PC-9 (cell line): ENCODE measurements at regions not wholly inside any gene's neighbourhood (a gene's known extent, or its start where the extent isn't known, plus 50 kb on each side); places are given as distances from the start of the nearest gene placed in this dataset.
A peak's percentile ranks its signal among the peaks of the same experiment; 100 is the strongest.

Experiments
- BruUV-seq: library from RNA; stranded (reverse); fragments of 400-500 nt; replicated peaks from 2 replicates; lab custom pipeline; 2021; lab: Mats Ljungman, UMichigan
- CTCF ChIA-PET: fragments of 300-600 bp; sonication (Branson Sonifier 250); formaldehyde crosslinking; loops from one replicate; lab custom pipeline; 2022; ENCODE audit warnings: antibody characterized with exemption; lab: Charles Lee
- POLR2A ChIA-PET: fragments of 300-600 bp; sonication (Branson Sonifier 250); formaldehyde crosslinking; loops from one replicate; lab custom pipeline; 2022; ENCODE audit warnings: antibody characterized with exemption; ENCODE audit not compliant: unreplicated experiment; lab: Charles Lee
- DNase-seq, 2 experiments: peaks; one replicate each; pipeline versions ENCODE4 v3.0.0 to v3.0.0-alpha.2; 2015 to 2022; ENCODE audit warnings: mixed read lengths in 1 of 2
- H2AFZ ChIP-seq: fragments of 200-600 bp; sonication (generic); 2 replicates; pipeline ENCODE4 v1.8.1; 2017; ENCODE audit warnings: antibody characterized with exemption
- H3F3A ChIP-seq: fragments of 200-600 bp; sonication (generic); 2 replicates; pipeline ENCODE4 v1.8.1; 2017; ENCODE audit warnings: antibody characterized with exemption, mild to moderate bottlenecking, low read depth; ENCODE audit not compliant: insufficient read depth
- H3K27ac ChIP-seq: fragments of 200-600 bp; sonication (generic); 2 replicates; pipeline ENCODE4 v1.6.1; 2016; ENCODE audit warnings: mixed run types
- H3K27me3 ChIP-seq: fragments of 200-600 bp; sonication (generic); 2 replicates; pipeline ENCODE4 v1.6.1; 2016; ENCODE audit warnings: low read depth, mixed run types; ENCODE audit not compliant: insufficient read depth
- H3K36me3 ChIP-seq: fragments of 200-600 bp; sonication (generic); 2 replicates; pipeline ENCODE4 v1.6.1; 2016; ENCODE audit warnings: low read depth, mixed run types
- H3K4me1 ChIP-seq: fragments of 200-600 bp; sonication (generic); replicated peaks from 2 replicates; pipeline ENCODE4 v1.6.1; 2016; ENCODE audit warnings: mixed run types; ENCODE audit not compliant: insufficient read depth
- H3K4me2 ChIP-seq: fragments of 200-600 bp; sonication (generic); 2 replicates; pipeline ENCODE4 v1.6.1; 2017; ENCODE audit warnings: mixed run types
- H3K4me3 ChIP-seq: fragments of 200-600 bp; sonication (generic); 2 replicates; pipeline ENCODE4 v1.6.1; 2016; ENCODE audit warnings: mixed run types
- H3K79me2 ChIP-seq: fragments of 200-600 bp; sonication (generic); 2 replicates; pipeline ENCODE4 v1.6.1; 2017; ENCODE audit warnings: low read depth, mixed run types
- H3K9me2 ChIP-seq: fragments of 200-600 bp; sonication (generic); 2 replicates; pipeline ENCODE4 v1.8.1; 2017; ENCODE audit warnings: mild to moderate bottlenecking; ENCODE audit not compliant: insufficient read depth
- H3K9me3 ChIP-seq: fragments of 200-600 bp; sonication (generic); 2 replicates; pipeline ENCODE4 v1.8.1; 2016; ENCODE audit warnings: low read depth; ENCODE audit not compliant: insufficient read depth
- H4K20me1 ChIP-seq: fragments of 200-600 bp; sonication (generic); 2 replicates; pipeline ENCODE4 v1.8.1; 2017; ENCODE audit not compliant: insufficient read depth
- EZH2 ChIP-seq: fragments of 200-600 bp; sonication (generic); IDR thresholded peaks from 2 replicates; pipeline ENCODE4 v1.8.0; 2017; ENCODE audit warnings: antibody characterized with exemption, low read depth
- intact Hi-C: fragments of 100-400 bp; cut with micrococcal nuclease; formaldehyde crosslinking; loops from one replicate; pipeline ENCODE4 v1.10.0; 2022; ENCODE audit not compliant: unreplicated experiment
- TF ChIP-seq, protein P1 (sequence below): fragments of 200-600 bp; sonication (generic); conservative IDR thresholded peaks from 2 replicates; pipeline ENCODE4 v1.6.1; 2017; ENCODE audit warnings: mixed run types, antibody characterized with exemption, mild to moderate bottlenecking, moderate library complexity

- Histone ChIP-seq H3K9me3 (no peaks in the 10 kb centered on the region), H3K27me3 (no peaks in the 10 kb centered on the region), H3K27ac (no peak overlapping the region), H2AFZ (no peak overlapping the region), H4K20me1 (no peaks in the 10 kb centered on the region), H3K79me2 (no peaks in the 10 kb centered on the region), H3K36me3 (no peaks in the 10 kb centered on the region), H3F3A (peaks cover 8% of the 10 kb centered on the region; the same call in 1 of the 2 replicates), H3K4me3 (no peak overlapping the region), H3K4me2 (no peak overlapping the region), H3K4me1 (peaks cover 1% of the 10 kb centered on the region; the same call in 1 of the 2 replicates), H3K9me2 (no peaks in the 10 kb centered on the region)
- DNase-seq, result no peak
- intact Hi-C loops, result no loop called here
- ChIA-PET CTCF (no interaction called here), POLR2A (interaction anchor here (0.8 kb wide), 1 partner anchor 11 kb away, joined by 7 read pairs; no protein-coding TSS in a partner anchor)
- BruUV-seq, result no TSS peak
- TF ChIP-seq EZH2, result no peak
- TF ChIP-seq, protein P1, sequence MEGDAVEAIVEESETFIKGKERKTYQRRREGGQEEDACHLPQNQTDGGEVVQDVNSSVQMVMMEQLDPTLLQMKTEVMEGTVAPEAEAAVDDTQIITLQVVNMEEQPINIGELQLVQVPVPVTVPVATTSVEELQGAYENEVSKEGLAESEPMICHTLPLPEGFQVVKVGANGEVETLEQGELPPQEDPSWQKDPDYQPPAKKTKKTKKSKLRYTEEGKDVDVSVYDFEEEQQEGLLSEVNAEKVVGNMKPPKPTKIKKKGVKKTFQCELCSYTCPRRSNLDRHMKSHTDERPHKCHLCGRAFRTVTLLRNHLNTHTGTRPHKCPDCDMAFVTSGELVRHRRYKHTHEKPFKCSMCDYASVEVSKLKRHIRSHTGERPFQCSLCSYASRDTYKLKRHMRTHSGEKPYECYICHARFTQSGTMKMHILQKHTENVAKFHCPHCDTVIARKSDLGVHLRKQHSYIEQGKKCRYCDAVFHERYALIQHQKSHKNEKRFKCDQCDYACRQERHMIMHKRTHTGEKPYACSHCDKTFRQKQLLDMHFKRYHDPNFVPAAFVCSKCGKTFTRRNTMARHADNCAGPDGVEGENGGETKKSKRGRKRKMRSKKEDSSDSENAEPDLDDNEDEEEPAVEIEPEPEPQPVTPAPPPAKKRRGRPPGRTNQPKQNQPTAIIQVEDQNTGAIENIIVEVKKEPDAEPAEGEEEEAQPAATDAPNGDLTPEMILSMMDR, result no peak
These were observed 137.9 kb upstream of the JUN start for GRCh38 chr1:58921751-58922150.

DNA sequence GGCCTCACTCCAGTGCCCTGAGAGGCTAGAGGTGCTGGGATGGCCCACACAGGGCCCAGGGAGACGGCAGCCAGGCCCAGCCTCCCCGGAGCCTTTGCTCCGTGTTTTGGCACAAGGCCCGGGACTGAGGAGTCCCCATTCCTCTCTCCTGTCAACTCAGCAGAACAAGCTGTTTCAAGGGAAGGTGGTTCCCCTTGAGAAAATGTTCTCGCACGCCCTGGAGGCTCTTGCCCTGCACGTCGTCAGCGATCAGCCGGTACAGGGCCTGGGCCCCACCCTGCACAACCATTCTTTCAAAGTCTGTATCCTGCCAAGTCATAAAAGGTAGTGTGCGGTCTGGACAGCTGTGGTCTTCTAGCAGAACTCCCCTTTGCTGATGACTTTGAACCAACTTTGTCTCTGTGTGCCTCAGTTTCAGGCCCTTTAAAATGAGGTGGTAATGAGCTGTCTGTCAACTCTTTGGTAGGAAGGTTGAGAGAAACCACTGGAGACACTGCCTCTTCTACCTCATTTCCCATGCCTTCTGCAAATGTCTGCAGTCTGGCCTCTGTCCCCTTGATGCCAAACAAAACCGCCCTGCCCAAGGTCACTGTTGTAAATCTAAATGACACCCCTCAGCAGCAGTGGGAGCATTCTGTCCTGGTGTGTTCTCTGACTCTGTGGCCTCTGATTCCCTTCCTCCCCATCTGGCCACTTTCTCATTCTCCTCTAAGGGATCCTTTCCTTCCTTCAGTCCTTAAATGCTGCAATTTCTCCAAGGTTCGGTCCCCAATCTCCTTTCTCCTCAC lies 138.6 kb upstream of the JUN start:
- H2AFZ ChIP-seq, result no peak overlapping the region
- no peaks in the 10 kb centered on the region for H4K20me1 ChIP-seq
- no peaks in the 10 kb centered on the region for H3K9me3 ChIP-seq
- no peak overlapping the region for H3K27ac ChIP-seq
- H3K4me3 ChIP-seq, result no peak overlapping the region
- intact Hi-C loops, result no loop called here
- no peak for TF ChIP-seq EZH2
- TF ChIP-seq, protein P1, result no peak
- H3K4me1 ChIP-seq, result peaks cover 9% of the 10 kb centered on the region
- H3K4me2 ChIP-seq, result no peak overlapping the region
- peaks cover 11% of the 10 kb centered on the region; the same call in 1 of the 2 replicates for H3F3A ChIP-seq
- H3K9me2 ChIP-seq, result no peaks in the 10 kb centered on the region
- no TSS peak for BruUV-seq
- H3K27me3 ChIP-seq, result no peaks in the 10 kb centered on the region
- DNase-seq, result peak in 1 of 2 experiments; percentile 28
- CTCF ChIA-PET, result no interaction called here
- H3K79me2 ChIP-seq, result no peaks in the 10 kb centered on the region
- POLR2A ChIA-PET, result no interaction called here
- H3K36me3 ChIP-seq, result no peaks in the 10 kb centered on the region

DNA sequence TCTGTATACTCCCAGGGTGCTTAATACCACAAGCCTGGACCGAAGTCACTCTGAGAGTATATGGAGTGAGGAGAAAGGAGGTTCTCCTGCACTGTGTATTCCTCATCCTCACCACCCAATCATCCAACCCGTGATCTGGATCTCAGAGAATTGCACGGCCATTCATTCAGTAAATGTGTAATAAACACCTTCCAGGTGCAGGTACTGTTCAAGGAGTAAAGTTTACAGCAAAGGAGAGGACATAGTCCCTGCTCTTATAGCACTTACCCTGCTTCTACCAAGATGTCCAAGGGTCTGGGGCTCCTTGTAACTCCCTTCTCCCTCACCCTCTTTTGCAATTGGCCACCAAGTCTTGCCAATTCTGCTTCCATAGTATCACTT lies 139.2 kb upstream of the JUN start:
- no peak for DNase-seq
- no peak overlapping the region for H3K4me2 ChIP-seq
- POLR2A ChIA-PET, result no interaction called here
- H3K27ac ChIP-seq, result no peak overlapping the region
- no peaks in the 10 kb centered on the region for H3K27me3 ChIP-seq
- no TSS peak for BruUV-seq
- H3K79me2 ChIP-seq, result no peaks in the 10 kb centered on the region
- H3F3A ChIP-seq, result peaks cover 15% of the 10 kb centered on the region; the same call in 1 of the 2 replicates
- intact Hi-C loops, result no loop called here
- H3K36me3 ChIP-seq, result no peaks in the 10 kb centered on the region
- no peak overlapping the region for H3K4me3 ChIP-seq
- no peaks in the 10 kb centered on the region for H3K9me3 ChIP-seq
- TF ChIP-seq, protein P1, result no peak
- no peak for TF ChIP-seq EZH2
- H4K20me1 ChIP-seq, result no peaks in the 10 kb centered on the region
- CTCF ChIA-PET, result no interaction called here
- H3K4me1 ChIP-seq, result peaks cover 15% of the 10 kb centered on the region
- H3K9me2 ChIP-seq, result no peaks in the 10 kb centered on the region
- H2AFZ ChIP-seq, result no peak overlapping the region
